Naive B cell (primary cell): ENCODE measurements at regions not wholly inside any gene's neighbourhood (a gene's known extent, or its start where the extent isn't known, plus 50 kb on each side); places are given as distances from the start of the nearest gene placed in this dataset.
A peak's percentile ranks its signal among the peaks of the same experiment; 100 is the strongest.
"Not testable (repeated sequence)": the region's sequence is repeated elsewhere in the genome, so short reads cannot be mapped to it uniquely, and the experiment has no call there.

Experiments used
- ATAC-seq, 2 donors: fragments of 150-1000 bp; cut with Tn5 transposase; 2 replicates each; pipeline ENCODE4 v1.10.0; 2021; ENCODE audit warnings: low read depth in 2 of 2, mild to moderate bottlenecking in 2 of 2, moderate library complexity in 2 of 2
- DNase-seq: peaks from one replicate; pipeline ENCODE4 v3.0.0; 2022
- H3K27ac Mint-ChIP-seq, 6 donors: one replicate each; pipeline ENCODE4 v1.8.0; 2020 to 2022; ENCODE audit warnings: mild to moderate bottlenecking in 6 of 6, mixed read lengths in 6 of 6, moderate library complexity in 5 of 6, inconsistent platforms in 2 of 6
- H3K27me3 Mint-ChIP-seq, 3 donors: one replicate each; pipeline ENCODE4 v1.8.0; 2021 to 2022; ENCODE audit warnings: mixed read lengths in 3 of 3, mild to moderate bottlenecking in 1 of 3
- H3K36me3 Mint-ChIP-seq, 2 donors: one replicate each; pipeline ENCODE4 v1.8.0; 2020 to 2022; ENCODE audit warnings: mixed read lengths in 2 of 2, inconsistent platforms in 1 of 2, mild to moderate bottlenecking in 1 of 2
- H3K4me1 Mint-ChIP-seq, 3 donors: one replicate each; pipeline ENCODE4 v1.8.0; 2020 to 2022; ENCODE audit warnings: mixed read lengths in 3 of 3, inconsistent platforms in 1 of 3, mild to moderate bottlenecking in 1 of 3, moderate library complexity in 1 of 3
- H3K4me3 Mint-ChIP-seq, 8 donors: one replicate each; pipeline ENCODE4 v1.8.0; 2020 to 2022; ENCODE audit warnings: mild to moderate bottlenecking in 8 of 8, mixed read lengths in 8 of 8, moderate library complexity in 8 of 8, inconsistent platforms in 2 of 8
- H3K9me3 Mint-ChIP-seq, 7 donors: one replicate each; pipeline ENCODE4 v1.8.0; 2020 to 2022; ENCODE audit warnings: mixed read lengths in 7 of 7, mild to moderate bottlenecking in 5 of 7, inconsistent platforms in 2 of 7, moderate library complexity in 1 of 7

- H3K27me3 Mint-ChIP-seq: peaks cover 19 to 39% (median 26%) of the 10 kb centered on the region in 3 donors
- H3K27ac Mint-ChIP-seq: no peak overlapping the region
- ATAC-seq (no peak), DNase-seq (no peak)
- H3K4me1 Mint-ChIP-seq: peaks cover 0 to 4% (median 0%) of the 10 kb centered on the region in 3 donors
- H3K4me3 Mint-ChIP-seq: no peak overlapping the region
- no peaks in the 10 kb centered on the region for H3K36me3 Mint-ChIP-seq
- no peaks in the 10 kb centered on the region for H3K9me3 Mint-ChIP-seq
Measured at GRCh38 chr7:47069385-47070076, 512.4 kb downstream of the TNS3 start.

- no peak for DNase-seq
- no peaks in the 10 kb centered on the region for H3K4me1 Mint-ChIP-seq
- H3K9me3 Mint-ChIP-seq: no peaks in the 10 kb centered on the region
- peaks cover 24 to 41% (median 35%) of the 10 kb centered on the region in 3 donors for H3K27me3 Mint-ChIP-seq
- H3K27ac Mint-ChIP-seq: peak overlapping the region in 1 of 6 donors; percentile 16
- H3K4me3 Mint-ChIP-seq: no peak overlapping the region
- H3K36me3 Mint-ChIP-seq: no peaks in the 10 kb centered on the region
- ATAC-seq: no peak
Measured at GRCh38 chr7:47066976-47067614, 514.8 kb downstream of the TNS3 start.

GRCh38 chr7:47056731-47057130 is 525.2 kb downstream of the TNS3 start:
- H3K27ac Mint-ChIP-seq: no peak overlapping the region
- no peak overlapping the region for H3K4me3 Mint-ChIP-seq
- H3K9me3 Mint-ChIP-seq: peaks cover 0 to 7% (median 6%) of the 10 kb centered on the region in 7 donors
- H3K4me1 Mint-ChIP-seq: peaks cover 0 to 4% (median 0%) of the 10 kb centered on the region in 3 donors
- ATAC-seq (no peak), DNase-seq (no peak)
- H3K27me3 Mint-ChIP-seq: peaks cover 33 to 36% (median 34%) of the 10 kb centered on the region in 3 donors
- H3K36me3 Mint-ChIP-seq: peaks cover 0 to 10% of the 10 kb centered on the region in 2 donors

- not testable (repeated sequence) for H3K9me3 Mint-ChIP-seq, H3K4me1 Mint-ChIP-seq, DNase-seq, H3K27ac Mint-ChIP-seq, ATAC-seq, H3K4me3 Mint-ChIP-seq
- Mint-ChIP-seq H3K36me3 (peaks cover 0 to 10% of the 10 kb centered on the region in 2 donors), H3K27me3 (peaks cover 13 to 53% (median 44%) of the 10 kb centered on the region in 3 donors)
Measured at GRCh38 chr7:47052541-47053208, 529.2 kb downstream of the TNS3 start.

- no peak overlapping the region for H3K4me3 Mint-ChIP-seq
- peaks cover 8 to 36% (median 33%) of the 10 kb centered on the region in 3 donors for H3K27me3 Mint-ChIP-seq
- peaks cover 0 to 10% of the 10 kb centered on the region in 2 donors for H3K36me3 Mint-ChIP-seq
- no peak for ATAC-seq
- H3K9me3 Mint-ChIP-seq: peaks cover 0 to 7% (median 5%) of the 10 kb centered on the region in 7 donors
- H3K4me1 Mint-ChIP-seq: peaks cover 0 to 4% (median 0%) of the 10 kb centered on the region in 3 donors
- no peak overlapping the region for H3K27ac Mint-ChIP-seq
- no peak for DNase-seq
Measured at GRCh38 chr7:47049234-47049774, 532.6 kb downstream of the TNS3 start.

GRCh38 chr7:47047384-47047783 is 534.5 kb downstream of the TNS3 start:
- peaks cover 0 to 27% (median 22%) of the 10 kb centered on the region in 3 donors for H3K27me3 Mint-ChIP-seq
- no peaks in the 10 kb centered on the region for H3K9me3 Mint-ChIP-seq
- H3K27ac Mint-ChIP-seq: no peak overlapping the region
- no peak for ATAC-seq
- no peaks in the 10 kb centered on the region for H3K4me1 Mint-ChIP-seq
- H3K4me3 Mint-ChIP-seq: no peak overlapping the region
- no peak for DNase-seq
- H3K36me3 Mint-ChIP-seq: no peaks in the 10 kb centered on the region

- Mint-ChIP-seq H3K4me1 (no peaks in the 10 kb centered on the region), H3K9me3 (no peaks in the 10 kb centered on the region), H3K27me3 (peaks cover 0 to 29% (median 22%) of the 10 kb centered on the region in 3 donors), H3K4me3 (no peak overlapping the region), H3K36me3 (no peaks in the 10 kb centered on the region), H3K27ac (no peak overlapping the region)
- DNase-seq (no peak), ATAC-seq (no peak)
Measured at GRCh38 chr7:47046949-47047348, 535.0 kb downstream of the TNS3 start.

GRCh38 chr7:47045207-47046051 is 536.5 kb downstream of the TNS3 start:
- ATAC-seq: no peak
- Mint-ChIP-seq H3K4me3 (no peak overlapping the region), H3K4me1 (no peaks in the 10 kb centered on the region), H3K27ac (no peak overlapping the region), H3K36me3 (no peaks in the 10 kb centered on the region), H3K9me3 (no peaks in the 10 kb centered on the region), H3K27me3 (peaks cover 0 to 25% (median 18%) of the 10 kb centered on the region in 3 donors)
- DNase-seq: no peak

- H3K4me1 Mint-ChIP-seq: no peaks in the 10 kb centered on the region
- H3K9me3 Mint-ChIP-seq: no peaks in the 10 kb centered on the region
- ATAC-seq (no peak), DNase-seq (no peak)
- H3K36me3 Mint-ChIP-seq: no peaks in the 10 kb centered on the region
- peaks cover 0 to 23% (median 13%) of the 10 kb centered on the region in 3 donors for H3K27me3 Mint-ChIP-seq
- H3K4me3 Mint-ChIP-seq: no peak overlapping the region
- H3K27ac Mint-ChIP-seq: peak overlapping the region in 1 of 6 donors; percentile 40
Measured at GRCh38 chr7:47044625-47045024, 537.3 kb downstream of the TNS3 start.

GRCh38 chr7:47043304-47043703 is 538.6 kb downstream of the TNS3 start:
- peaks cover 0 to 11% (median under 1%) of the 10 kb centered on the region in 3 donors for H3K27me3 Mint-ChIP-seq
- no peak overlapping the region for H3K4me3 Mint-ChIP-seq
- ATAC-seq: no peak
- H3K9me3 Mint-ChIP-seq: no peaks in the 10 kb centered on the region
- H3K27ac Mint-ChIP-seq: no peak overlapping the region
- peaks cover 0 to 2% (median 0%) of the 10 kb centered on the region in 3 donors for H3K4me1 Mint-ChIP-seq
- no peak for DNase-seq
- no peaks in the 10 kb centered on the region for H3K36me3 Mint-ChIP-seq

GRCh38 chr7:47042669-47043068 is 539.2 kb downstream of the TNS3 start:
- H3K4me1 Mint-ChIP-seq: peaks cover 0 to 2% (median 0%) of the 10 kb centered on the region in 3 donors
- DNase-seq (no peak), ATAC-seq (no peak)
- H3K27ac Mint-ChIP-seq: peak overlapping the region in 1 of 6 donors; percentile 24
- H3K9me3 Mint-ChIP-seq: no peaks in the 10 kb centered on the region
- peaks cover 0 to 8% (median 0%) of the 10 kb centered on the region in 3 donors for H3K27me3 Mint-ChIP-seq
- H3K36me3 Mint-ChIP-seq: no peaks in the 10 kb centered on the region
- no peak overlapping the region for H3K4me3 Mint-ChIP-seq

GRCh38 chr7:47040795-47041347 is 541.0 kb downstream of the TNS3 start:
- H3K36me3 Mint-ChIP-seq: no peaks in the 10 kb centered on the region
- H3K27ac Mint-ChIP-seq: peak overlapping the region in 1 of 6 donors; percentile 57
- H3K4me3 Mint-ChIP-seq: no peak overlapping the region
- H3K27me3 Mint-ChIP-seq: peaks cover 0 to 8% (median 0%) of the 10 kb centered on the region in 3 donors
- ATAC-seq (no peak), DNase-seq (no peak)
- peaks cover 0 to 2% (median 0%) of the 10 kb centered on the region in 3 donors for H3K4me1 Mint-ChIP-seq
- H3K9me3 Mint-ChIP-seq: no peaks in the 10 kb centered on the region
